Dedifferentiated amniotic fluid mesenchymal stem cell (primary cell): ENCODE measurements at regions not wholly inside any gene's neighbourhood (a gene's known extent, or its start where the extent isn't known, plus 50 kb on each side); places are given as distances from the start of the nearest gene placed in this dataset.
"Not testable (repeated sequence)": the region's sequence is repeated elsewhere in the genome, so short reads cannot be mapped to it uniquely, and the experiment has no call there.

Experiments
- DNase-seq: peaks from one replicate; pipeline ENCODE4 v3.0.0-alpha.2; 2016; ENCODE audit errors: extremely low spot score

DNA sequence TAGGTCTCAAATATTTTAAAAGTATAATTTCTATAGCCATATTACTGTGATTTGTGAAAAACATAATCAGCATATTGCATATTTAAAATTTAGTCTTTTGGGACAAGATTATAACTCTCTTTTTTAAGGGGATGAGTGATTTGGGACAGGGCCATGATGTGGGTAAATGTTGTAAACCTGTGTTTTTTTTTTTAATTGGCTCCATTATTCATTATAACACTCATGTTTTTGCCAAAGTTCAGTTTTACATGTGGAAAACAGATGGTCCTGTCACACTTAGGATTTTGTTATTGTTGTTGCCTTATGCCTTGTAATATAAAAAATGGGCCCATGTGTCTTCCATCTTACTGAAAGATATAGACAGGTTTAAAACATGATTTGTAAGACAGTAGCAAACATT lies 1413.5 kb upstream of the RAG2 start:
- DNase-seq = no peak

DNA sequence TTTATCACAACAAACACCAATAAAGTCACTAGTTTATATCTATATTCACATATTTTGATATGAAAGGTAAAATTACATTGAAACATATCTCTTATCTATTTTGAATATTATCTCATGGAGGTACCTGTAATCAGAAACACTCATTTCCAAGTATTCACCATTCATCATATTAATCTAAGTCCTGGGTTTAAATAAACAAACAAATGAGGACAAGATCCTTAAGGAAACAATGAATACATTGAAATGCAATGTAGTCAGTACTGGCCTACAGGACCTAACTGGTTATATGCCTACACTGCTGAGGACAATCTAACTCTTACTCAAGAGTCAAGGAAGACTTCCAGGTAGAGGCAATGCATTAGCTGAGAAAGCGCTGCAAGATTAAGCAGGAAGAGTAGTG lies 1411.9 kb upstream of the RAG2 start:
- no peak for DNase-seq

DNA sequence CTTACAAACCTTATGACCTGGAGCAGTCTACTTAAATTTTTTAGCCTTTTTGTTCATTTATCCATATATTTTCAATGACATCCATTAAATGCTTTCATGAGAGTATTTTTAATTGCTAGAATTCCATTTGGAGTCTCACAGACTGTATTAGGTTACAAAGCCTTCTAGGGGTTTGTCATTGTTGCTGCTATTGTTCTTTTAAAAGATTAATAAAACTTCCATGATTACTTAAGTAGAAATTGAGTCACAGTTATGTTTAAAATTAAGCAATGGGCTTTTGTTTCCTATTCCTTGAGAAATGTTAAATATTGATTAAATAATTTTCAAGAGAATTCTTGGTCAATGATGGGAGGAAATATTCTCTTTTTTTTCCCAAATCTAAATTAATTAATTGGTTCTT lies 1408.4 kb upstream of the RAG2 start:
- no peak for DNase-seq

DNA sequence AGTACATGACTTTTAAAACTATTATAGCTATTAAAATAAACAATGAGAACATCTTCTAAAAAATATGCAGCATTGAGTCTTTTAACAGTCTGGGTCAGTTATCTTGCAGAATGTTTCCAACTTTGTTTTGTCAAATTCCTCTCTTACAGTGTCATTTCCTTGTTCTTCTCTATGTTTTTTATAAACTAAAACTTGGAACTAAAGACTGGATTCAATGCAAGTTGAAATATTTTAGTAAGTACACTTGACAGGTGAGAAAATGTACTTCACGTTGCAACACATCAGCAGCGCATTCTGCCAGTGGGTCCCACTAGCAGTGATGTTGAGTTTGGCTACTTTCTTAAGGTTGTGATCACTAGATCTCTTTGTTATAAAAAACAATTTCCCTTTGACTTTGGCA lies 1407.6 kb upstream of the RAG2 start:
- peak; percentile 30 for DNase-seq

DNA sequence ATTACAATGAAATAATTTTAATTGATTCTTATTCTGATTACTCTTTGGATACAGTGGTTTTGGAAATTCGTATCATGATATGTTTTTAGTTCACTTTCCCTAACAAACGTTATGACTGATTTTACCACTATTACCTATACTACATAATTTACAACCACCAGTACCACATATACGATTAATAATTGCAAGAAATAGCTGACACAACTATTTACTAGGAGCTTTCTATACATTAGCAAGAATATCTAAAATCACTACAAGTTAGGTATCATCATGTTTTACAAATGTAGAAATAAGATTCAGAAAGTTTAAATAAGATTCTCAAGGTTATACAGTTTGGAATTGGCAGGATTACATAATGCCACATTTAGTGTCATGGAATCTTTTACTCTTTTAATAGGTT lies 1401.1 kb upstream of the RAG2 start:
- DNase-seq = no peak

DNA sequence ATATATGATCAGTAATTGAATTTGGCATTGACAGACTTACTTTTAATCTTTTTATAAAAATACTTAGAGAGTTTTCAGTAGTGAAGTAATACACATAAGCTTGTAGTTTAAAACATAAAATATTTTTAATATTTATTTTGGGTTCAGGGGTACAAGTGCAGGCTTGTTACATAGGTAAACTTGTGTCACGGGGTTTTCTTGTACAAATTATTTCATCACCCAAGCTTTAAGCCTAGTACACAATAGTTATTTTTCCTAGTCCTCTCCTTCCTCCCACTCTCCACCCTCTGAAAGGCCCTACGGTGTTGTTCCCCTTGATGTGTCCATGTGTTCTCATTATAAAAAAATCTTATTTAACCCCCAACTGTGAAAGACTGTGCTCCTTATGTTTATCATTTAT lies 1397.8 kb upstream of the RAG2 start:
- DNase-seq = no peak

DNA sequence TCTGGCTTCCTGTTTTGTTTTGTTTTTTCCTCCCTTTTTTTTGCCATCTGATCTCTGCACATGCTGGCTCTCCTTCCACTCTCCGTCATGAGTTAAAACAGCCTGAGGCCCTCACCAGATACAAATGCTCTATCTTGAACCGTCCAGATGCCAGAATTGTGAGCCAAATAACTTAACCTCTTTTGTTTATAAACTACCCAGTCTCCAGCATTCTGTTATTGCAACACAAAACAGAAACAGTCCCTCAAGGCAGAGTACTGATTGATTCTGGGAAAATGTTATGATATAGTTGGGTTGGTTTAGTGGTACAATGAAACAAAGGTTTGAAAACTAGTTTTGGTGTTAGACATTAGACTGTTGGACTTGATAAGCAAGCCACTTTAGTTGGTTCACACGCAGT lies 1390.0 kb upstream of the RAG2 start:
- DNase-seq = peak; percentile 90

DNA sequence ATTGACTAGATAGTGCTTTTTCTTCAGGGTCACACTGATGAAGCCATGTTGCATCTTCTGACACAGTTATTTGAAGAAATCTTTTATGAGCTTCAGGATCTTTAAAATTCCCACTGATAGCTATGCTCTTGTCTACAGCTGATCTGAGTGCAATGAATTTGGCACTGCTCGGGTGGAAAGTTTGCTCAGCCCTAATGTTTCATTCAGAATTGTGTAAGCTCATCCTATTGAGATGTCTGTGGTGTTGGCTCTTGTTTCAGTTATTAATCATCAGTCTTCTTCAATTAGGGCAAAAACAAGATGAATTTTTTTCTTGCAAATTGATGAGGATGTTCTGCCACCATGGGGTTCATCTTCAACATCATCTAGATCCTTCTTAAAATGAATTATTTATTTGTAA lies 1387.0 kb upstream of the RAG2 start:
- DNase-seq = no peak

DNA sequence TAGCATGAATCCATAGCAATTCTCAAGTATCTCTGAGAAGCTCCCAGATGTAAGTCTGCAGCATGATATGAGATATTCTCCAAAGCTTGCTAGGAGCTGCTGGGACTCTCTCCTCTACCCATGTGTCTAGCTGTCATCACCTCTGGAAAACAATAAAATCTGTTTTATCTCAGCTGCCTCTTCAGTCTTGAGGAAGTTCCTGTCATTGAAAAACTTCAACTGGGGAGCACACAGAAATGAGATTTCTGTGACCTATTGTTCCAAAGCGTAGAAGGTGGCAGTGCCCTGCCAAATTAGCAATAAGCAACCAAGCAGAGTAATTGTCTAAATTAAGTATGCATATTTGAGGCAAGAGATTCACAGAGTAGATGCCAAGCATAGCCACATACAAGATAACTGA lies 1380.6 kb upstream of the RAG2 start:
- no peak for DNase-seq

DNA sequence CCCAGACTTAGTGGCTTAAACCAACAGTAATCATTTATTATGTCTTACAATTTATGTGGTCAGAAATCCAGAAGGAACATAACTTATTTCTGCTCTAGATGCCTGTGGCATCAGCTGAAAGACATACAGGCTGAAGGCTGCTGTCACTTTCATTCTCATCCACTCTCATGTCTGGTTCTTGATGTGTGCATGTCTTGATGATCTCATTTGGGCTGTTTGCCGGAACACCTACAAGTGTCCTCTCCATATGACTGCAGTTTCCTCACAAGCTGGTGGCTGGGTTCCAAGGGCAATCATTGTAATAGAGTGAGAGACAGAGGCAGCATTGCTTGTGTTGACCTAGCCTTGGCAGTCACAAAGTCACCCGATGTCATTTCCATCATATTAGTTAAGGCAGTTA lies 1375.9 kb upstream of the RAG2 start:
- no peak for DNase-seq

DNA sequence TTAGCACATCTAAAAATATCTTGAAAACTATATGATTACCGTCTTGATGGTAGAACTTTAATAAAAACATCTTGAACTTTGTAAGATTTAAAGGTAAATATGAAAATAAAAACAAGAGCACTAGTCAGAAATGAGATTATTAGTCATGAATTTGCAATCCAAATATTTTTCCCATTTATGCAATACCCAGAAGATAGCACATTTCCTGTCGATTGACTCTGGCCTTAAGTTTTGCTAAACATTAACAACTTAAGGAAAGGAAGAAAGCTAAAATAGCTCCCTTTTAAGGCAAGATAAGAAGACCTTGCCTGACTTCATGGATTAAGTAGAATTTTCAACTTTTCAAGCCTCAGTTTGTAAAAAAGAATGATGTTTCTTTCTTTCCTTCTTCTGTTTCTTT lies 1374.7 kb upstream of the RAG2 start:
- DNase-seq = no peak

DNA sequence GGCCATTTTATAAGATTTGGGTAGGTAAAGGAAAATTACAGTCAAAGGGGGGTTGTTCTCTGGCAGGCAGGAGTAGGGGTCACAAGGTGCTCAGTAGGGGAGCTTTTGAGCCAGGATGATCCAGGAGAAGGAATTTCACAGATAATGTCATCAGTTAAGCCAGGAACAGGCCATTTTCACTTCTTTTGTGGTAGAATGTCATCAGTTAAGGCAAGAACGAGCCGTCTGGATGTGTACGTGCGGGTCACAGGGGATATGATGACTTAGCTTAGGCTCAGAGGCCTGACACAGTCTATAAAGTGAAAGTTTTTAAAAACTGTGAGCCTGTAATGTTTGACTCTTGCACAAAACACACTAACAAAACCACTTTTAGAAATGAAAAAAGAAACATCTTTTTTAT lies 1371.3 kb upstream of the RAG2 start:
- DNase-seq = not testable (repeated sequence)

DNA sequence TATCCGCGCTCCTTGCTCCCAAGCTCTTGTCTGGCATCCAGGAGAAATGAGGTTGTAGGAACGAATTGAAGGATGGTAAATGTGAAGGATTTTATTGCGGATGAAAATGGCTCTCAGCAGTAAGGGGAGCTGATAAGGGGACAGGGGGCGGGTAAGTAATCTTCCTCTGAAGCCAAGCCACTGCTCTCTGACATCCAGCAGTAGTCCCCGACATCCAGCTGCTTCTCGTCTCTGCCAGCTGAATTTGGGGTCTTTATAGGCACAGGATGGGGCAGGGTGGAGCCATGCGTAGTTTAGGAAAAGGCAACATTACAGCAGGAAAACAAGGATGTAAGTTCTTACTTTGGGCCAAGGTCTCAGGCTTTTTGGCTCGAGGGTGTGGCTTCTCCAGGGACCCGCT lies 1370.1 kb upstream of the RAG2 start:
- DNase-seq = no peak

DNA sequence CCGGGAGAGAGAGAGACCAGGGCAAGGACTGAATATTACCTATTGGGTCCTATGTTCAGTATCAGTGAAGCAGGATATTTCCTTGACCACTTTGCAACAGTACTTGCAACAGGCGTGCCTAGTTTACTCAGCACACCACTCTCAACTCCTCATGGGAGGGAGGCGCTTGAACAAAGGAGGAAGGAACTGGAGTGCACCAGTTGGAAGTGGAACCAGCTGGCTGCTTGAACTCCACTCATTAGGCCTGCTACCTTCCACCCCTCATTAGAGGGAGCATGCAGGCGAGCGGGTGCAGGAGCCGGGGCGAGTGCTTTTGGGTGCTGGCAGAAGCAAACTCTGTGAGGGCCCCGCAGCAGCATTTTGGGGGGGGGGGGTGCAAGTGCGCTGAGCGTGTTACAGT lies 1369.6 kb upstream of the RAG2 start:
- no peak for DNase-seq

DNA sequence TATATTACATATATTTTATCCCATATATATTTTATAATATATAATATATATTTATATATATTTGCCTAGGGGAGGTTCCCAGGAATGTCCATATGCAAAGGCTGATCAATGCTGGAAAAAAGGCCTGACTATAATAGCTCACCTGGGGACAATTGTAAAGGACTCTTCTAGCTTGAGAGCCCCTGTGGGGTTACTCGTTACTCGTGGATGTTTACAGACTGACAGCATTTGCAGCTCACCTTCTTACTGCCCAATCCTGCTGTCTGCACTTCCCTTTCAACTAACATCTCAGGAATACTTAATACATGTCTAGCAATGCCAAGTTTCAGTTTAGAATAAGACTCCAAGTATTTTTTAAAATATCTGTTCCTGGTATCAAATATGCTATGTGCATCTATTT lies 1365.4 kb upstream of the RAG2 start:
- no peak for DNase-seq

DNA sequence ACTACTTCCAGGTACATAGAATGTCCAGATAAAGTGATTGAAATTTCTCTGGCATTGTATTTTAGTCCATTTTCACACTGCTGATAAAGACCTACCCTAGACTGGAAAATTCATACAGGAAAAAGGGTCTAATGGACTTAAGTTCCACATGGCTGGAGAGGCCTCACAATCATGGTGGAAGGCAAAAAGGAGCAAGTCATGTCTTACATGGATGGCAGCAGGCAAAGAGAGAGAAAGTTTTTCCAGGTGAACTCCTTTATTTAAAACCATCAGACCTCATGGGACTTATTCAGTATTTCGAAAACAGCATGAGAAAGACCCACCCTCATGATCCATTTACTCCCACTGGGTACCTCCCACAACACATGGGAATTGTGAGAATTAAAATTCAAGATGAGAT lies 1359.7 kb upstream of the RAG2 start:
- no peak for DNase-seq

DNA sequence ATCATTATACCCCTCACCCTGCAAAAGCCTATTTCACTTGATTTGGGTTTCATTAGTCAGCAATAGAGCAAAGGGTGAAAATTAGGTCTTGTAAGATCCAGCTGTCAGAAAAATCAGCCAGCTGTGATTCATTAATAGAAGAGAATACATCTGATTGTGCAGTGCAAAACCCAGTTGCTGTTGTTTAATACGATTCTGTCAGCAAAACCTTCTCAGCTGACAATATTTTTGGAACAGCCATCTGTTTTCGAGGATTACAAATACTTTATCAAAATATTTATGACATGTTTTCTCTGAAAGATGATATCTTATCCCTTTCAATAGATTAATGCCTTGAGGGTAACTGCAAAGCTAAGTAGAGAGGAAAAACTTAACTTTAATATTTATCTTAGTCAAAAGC lies 1354.0 kb upstream of the RAG2 start:
- no peak for DNase-seq

DNA sequence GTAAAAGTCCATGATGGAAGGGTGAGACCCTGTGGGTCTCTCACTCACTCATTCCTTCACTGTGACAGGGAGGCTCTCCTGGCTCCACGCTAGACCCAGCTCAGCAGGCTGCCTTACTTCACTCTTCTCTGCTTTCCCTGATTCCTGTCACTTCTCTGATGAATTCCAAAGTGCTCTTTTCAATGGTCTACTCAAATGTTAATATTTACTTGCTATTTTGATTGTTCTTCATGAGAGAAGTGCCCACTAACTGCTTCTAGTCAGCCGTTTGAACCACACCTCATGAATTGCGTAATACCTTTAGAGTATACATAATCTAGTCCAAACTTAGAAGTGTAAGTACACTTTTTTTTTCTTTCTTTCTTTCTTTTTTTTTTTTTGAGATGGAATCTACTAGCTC lies 1350.2 kb upstream of the RAG2 start:
- DNase-seq = no peak

DNA sequence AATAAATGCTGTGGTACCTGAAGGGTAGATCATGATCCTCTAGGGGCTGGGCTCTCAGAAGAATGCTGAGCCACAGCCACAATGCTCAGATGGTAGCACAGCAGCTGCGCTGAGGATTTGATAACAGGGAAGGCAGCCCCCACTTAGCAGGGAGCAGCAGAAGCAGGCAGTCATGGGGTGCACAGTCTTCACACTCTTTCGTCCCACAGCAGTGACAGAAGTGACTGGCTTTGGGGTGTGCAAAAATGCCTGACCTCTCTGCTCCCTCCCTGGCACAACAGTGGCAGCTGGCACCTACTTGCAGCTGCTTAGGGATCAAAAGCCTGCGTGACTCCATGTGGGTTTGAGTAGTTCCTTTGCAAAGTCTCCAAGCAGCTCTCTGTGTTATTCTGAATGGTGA lies 1349.8 kb upstream of the RAG2 start:
- DNase-seq = no peak

DNA sequence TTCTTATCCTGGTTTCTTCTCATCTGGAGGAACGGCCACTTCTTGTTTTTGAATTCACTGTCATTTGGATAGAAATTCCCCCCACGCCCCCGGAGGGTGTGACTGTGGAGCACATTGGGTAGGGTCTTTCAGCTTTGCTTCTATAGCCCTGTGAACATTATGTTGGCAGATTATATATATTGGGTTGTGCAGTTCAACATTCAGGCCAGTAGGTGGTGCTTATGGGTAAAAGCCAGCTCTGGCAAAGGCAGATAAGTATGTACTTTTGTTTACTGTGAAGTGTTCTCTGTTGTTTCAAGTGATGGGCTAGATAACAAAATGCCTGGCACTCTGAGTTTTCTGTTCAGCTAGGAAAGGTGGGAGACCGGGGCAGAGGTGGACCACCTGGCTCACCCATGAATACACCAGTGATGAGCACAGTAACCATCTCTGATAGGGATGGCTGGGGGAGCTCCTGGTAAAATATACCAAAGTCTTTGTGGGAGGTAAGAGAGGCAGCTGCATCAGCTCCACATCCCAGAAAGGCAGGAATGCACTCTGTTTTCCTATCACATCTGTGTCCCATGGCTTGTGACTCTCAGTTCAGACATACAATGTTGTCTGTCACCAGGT lies 1348.2 kb upstream of the RAG2 start:
- no peak for DNase-seq

DNA sequence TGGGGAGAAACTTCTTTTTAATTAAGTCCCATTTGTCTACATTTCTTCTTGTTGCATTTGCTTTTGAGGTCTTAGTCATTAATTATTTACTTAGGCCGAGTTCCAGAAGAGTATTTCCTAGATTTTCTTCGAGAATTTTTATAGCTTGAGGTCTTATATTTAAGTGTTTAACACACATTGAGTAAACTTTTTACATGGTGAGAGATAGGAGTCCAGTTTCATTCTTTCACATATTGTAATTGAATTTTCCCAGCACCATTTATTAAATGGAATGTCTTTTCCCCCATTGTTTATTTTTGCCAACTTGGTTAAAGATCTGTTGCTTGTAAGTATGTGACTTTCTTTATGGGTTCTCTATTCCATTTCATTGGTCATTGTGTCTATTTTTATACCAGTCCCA lies 1344.0 kb upstream of the RAG2 start:
- DNase-seq = no peak

DNA sequence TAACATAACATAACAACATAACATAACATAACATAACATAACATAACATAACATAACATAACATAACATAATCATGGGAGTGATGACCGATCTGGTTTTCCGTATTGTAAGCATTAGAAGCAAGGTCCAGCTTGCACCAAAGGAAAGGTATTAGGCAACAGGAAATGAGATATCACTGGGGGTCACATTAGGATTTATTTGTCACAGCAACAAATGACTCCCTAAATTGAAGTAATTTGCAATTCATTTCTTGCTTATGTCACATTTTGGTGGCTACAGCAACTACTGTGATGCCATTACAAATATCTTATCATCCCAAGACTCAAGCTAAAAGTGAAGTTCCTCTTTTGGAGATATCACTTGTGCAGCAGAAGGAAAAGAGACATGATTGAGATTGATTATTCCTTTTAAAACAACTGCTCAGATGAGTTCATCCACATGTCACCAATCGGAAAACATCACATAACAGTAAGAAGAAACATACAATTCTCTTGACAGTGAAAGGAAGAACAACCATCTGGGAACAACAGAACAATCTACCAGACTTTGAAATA lies 1331.1 kb upstream of the RAG2 start:
- no peak for DNase-seq

DNA sequence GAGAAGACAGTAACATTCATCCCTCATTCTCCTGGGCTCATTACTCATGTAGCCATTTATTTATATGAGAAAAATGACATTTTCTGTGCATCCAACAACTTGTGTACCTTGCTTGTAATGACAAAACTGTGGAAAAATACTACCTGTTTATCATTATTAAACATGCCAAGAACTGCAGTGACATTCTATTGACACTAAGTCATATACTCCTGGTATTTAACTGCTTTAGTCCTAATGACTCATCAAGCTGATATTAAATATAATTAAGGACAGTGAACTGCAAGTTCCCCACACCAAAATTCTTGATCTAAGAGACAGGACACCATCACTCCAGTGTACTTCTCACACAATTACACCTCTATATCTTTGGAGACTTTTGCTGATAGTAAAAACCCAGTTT lies 1328.7 kb upstream of the RAG2 start:
- no peak for DNase-seq

DNA sequence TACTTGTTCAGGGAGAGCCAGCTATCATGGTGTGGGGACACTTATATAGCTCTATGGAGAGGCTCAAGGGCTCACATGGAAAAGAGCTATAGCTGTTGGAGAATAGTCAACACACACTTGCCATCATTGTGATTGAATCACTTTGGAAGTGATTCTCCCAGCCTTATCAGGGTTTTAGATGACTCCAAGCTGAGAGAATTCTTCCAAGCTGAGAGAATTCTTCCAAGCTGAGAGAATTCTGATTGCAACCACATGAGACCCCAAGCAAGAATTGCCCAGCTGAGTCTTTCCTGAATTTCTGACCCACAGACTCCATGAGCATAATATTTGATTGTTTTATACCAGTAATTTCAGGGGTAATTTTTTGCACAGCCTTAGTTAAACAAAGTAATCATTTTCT lies 1318.3 kb upstream of the RAG2 start:
- DNase-seq = no peak
